ENCODE measurements at regions not wholly inside any gene's neighbourhood (a gene's known extent, or its start where the extent isn't known, plus 50 kb on each side); places are given as distances from the start of the nearest gene placed in this dataset.

GRCh38 chr3:153830552-153830951 is 290.6 kb upstream of the ARHGEF26 start:
- TF ChIP-seq POLR2A (IDR thresholded peaks at IDR 0.05), result no peak
- no peak for TF ChIP-seq CTCF (IDR thresholded peaks at IDR 0.05)

All from breast epithelium (tissue), 3 donors.